ENCODE measurements at regions not wholly inside any gene's neighbourhood (a gene's known extent, or its start where the extent isn't known, plus 50 kb on each side); places are given as distances from the start of the nearest gene placed in this dataset.

DNA sequence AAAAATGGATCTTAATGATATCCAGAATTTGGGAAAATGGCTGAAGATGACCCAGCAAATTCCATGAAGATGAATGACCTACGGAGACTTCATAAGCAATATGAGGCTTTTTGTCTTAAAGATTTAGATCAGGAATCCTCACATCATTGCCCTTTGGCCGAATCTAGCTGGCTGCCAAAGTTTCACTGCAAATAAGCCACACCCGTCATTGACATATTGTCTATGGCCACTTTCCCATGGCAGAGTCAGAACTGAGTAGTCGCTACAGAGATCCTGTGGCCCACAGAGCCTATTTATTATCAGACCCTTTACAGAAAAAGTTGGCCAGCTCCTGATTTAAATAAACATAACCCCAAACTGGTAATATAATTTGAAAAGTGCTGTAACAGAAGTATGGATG is 307.4 kb upstream of the RARB start:
- TF ChIP-seq, protein P1, sequence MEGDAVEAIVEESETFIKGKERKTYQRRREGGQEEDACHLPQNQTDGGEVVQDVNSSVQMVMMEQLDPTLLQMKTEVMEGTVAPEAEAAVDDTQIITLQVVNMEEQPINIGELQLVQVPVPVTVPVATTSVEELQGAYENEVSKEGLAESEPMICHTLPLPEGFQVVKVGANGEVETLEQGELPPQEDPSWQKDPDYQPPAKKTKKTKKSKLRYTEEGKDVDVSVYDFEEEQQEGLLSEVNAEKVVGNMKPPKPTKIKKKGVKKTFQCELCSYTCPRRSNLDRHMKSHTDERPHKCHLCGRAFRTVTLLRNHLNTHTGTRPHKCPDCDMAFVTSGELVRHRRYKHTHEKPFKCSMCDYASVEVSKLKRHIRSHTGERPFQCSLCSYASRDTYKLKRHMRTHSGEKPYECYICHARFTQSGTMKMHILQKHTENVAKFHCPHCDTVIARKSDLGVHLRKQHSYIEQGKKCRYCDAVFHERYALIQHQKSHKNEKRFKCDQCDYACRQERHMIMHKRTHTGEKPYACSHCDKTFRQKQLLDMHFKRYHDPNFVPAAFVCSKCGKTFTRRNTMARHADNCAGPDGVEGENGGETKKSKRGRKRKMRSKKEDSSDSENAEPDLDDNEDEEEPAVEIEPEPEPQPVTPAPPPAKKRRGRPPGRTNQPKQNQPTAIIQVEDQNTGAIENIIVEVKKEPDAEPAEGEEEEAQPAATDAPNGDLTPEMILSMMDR (IDR thresholded peaks at IDR 0.05) = no peak
- no peak for TF ChIP-seq ZFX (IDR thresholded peaks at IDR 0.05; ENCODE audit: borderline replicate concordance)
